GM21447 (cell line): ENCODE measurements at regions not wholly inside any gene's neighbourhood (a gene's known extent, or its start where the extent isn't known, plus 50 kb on each side); places are given as distances from the start of the nearest gene placed in this dataset.
"Not testable (repeated sequence)": the region's sequence is repeated elsewhere in the genome, so short reads cannot be mapped to it uniquely, and the experiment has no call there.

Source experiments
- ATAC-seq: cut with Tn5 transposase; IDR thresholded peaks from one replicate; pipeline ENCODE4 v1.9.1; 2021; ENCODE audit not compliant: unreplicated experiment

- no peak for ATAC-seq
Observed at GRCh38 chr13:43946281-43946680, 66.6 kb downstream of the LACC1 start.

DNA sequence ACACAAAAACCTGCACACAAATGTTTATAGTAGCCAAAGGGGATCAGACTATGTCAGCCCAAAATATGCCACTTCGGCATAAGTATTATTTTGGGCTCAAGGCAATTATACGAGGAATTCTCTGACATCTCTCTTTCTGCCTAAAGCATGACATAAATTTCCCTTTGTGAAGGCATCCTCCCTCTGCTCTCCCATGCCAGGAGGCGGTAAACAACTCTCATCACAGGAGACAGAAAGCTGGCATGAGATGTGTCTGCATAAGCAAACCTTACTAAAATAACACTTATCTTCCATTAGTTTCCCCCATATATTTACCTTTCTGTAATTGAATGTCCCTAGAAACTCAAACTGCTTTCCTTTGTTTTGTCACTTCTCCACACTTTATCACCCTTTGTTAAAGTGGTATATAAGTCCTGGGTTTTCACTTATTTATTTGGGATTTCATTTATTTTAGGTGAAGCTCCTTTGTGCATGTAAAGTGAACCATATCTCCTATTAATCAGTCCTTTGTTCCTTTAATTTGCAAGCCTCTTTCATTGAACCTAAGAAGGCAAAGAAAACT is 68.3 kb downstream of the LACC1 start:
- ATAC-seq: no peak

DNA sequence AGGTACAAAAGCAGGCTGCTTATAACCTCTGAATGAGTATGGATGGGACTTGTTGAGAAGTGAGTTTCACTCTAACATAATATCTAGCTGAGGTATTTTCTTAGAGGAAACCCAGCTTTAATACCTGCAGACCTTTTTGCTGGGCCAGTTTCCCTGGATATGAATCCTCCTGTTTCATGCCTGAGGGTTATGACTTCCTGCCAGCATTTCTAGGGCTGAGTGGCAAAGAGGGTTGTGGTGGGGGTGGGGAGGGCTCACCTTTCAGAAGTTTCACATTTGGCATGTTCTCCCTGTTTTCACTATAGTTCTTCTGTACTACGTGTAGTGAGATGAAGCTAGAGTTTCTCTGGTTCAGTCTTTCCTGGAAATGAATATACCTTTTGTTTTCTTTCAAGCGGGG is 73.7 kb downstream of the LACC1 start:
- no peak for ATAC-seq

DNA sequence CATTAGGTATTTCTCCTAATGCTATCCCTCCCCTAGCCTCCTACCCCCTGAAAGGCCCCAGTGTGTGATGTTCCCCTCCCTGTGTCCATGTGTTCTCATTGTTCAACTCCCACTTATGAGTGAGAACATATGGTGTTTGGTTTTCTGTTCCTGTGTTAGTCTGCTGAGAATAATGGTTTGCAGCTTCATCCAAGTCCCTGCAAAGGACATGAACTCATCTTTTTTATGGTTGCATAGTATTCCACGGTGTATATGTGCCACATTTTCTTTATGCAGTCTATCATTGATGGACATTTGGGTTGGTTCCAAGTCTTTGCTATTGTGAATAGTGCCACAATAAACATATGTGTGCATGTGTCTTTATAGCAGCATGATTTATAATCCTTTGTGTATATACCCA is 77.3 kb downstream of the LACC1 start:
- not testable (repeated sequence) for ATAC-seq

DNA sequence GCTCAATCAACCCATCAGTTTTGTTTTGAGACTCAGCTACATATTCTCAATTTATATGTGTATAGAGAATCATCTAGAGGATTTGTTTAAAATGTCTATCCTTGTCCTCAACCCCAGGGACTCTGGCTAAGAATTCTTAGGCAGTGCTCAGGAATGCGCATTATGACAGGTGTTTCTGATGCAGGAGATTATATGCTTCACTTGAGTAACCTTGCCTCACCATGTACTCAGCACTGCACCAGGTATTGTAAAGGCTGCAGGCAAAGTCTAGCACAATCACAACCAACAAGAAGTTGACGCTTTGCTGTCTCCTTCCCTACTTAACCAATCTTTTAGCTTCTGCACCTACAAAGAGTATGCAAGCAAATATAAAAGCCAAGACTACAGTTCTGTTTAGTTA is 79.6 kb downstream of the LACC1 start:
- no peak for ATAC-seq

GRCh38 chr13:43961909-43962308 is 82.2 kb downstream of the LACC1 start:
- ATAC-seq: no peak

DNA sequence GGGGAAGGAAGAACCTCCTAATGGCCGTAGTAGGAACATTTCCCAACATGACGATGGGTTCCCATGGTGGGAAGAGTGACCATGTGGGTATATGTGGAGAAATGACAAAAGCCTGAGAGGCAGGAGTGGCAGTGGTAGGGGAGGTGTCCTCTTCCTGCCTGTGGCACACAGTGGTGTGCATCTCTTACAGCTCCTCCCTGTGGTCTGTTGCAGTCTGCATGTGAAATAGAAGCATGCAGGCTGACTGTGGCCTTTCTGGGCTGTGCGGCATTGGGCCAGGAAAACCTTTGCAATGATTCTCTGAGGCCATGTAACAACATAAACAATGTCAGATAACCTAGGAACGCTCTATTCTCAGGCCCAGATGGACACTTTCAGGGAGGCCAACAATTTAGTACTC is 84.0 kb downstream of the LACC1 start:
- ATAC-seq: no peak

DNA sequence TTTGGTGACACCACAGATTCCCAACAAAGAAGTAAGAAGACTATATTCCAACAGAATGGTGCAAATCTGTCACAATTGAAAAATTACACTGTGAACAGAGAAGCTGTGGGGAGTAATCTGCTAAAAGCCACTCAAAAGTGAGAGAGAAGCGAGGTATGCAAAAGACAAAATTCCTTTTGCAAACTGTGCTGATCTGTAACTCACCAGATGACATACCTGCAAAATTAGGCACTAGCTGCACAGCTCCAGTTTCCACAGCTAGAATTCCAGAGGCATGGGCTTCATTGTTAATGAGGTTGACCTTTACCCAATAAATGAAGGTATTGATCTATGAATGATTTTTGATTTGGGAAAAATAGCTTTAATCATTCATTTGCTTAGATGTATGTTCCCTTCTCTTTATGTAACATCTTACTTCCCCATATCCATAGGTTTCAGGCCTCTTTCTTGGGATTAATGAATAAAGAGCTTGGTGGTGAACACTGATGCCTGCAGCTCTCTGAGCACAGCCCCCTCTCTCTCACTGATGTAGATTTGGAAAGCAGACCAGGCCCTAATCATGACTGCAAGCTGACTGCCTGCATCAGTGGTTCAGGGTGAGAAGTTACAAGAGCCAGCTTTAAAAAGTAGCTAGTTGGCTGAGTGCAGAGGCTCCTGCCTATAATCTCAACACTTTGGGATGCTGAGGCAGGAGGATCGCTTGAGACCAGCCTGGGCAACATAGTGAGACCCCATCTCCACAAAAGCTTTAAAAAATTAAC is 85.2 kb downstream of the LACC1 start:
- no peak for ATAC-seq

DNA sequence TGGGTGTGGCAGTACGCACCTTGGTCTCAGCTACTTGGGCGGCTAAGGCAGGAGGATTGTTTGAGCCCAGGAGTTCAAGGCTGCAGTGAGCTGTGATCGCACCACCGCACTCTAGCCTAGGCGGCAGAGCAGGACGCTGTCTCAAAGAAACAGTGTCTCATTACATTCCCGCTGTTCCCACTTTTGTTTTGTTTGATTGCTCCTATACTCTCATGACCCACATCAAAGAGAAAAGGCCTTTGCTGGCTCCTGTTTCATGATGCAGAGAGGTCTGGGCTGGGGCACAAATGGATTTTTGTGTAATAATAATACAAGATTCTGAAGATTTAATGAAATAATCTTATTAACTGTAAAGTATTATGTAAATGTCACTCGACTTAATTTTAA is 85.7 kb downstream of the LACC1 start:
- no peak for ATAC-seq

- not testable (repeated sequence) for ATAC-seq
Observed at GRCh38 chr13:43968251-43968942, 88.7 kb downstream of the LACC1 start.

GRCh38 chr13:43968943-43969690 is 89.4 kb downstream of the LACC1 start:
- not testable (repeated sequence) for ATAC-seq

DNA sequence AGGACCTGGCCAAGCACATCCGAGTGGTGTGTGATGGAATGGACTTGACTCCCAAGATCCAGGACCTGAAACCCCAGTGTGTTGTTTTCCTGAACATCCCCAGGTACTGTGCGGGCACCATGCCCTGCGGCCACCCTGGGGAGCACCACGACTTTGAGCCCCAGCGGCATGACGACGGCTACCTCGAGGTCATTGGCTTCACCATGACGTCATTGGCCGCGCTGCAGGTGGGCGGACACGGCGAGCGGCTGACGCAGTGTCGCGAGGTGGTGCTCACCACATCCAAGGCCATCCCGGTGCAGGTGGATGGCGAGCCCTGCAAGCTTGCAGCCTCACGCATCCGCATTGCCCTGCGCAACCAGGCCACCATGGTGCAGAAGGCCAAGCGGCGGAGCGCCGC is 90.2 kb downstream of the LACC1 start:
- not testable (repeated sequence) for ATAC-seq

- not testable (repeated sequence) for ATAC-seq
Observed at GRCh38 chr13:43970520-43971242, 91.0 kb downstream of the LACC1 start.

DNA sequence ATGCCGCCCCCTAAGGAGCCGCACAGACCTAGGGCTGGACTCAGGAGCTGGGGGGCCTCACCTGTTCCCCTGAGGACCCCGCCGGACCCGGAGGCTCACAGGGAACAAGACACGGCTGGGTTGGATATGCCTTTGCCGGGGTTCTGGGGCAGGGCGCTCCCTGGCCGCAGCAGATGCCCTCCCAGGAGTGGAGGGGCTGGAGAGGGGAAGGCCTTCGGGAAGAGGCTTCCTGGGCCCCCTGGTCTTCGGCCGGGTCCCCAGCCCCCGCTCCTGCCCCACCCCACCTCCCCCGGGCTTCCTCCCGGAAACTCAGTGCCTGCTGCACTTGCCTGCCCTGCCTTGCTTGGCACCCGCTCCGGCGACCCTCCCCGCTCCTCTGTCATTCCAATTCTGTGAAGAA is 91.6 kb downstream of the LACC1 start:
- ATAC-seq: not testable (repeated sequence)

GRCh38 chr13:43977911-43978310 is 98.2 kb downstream of the LACC1 start:
- no peak for ATAC-seq

DNA sequence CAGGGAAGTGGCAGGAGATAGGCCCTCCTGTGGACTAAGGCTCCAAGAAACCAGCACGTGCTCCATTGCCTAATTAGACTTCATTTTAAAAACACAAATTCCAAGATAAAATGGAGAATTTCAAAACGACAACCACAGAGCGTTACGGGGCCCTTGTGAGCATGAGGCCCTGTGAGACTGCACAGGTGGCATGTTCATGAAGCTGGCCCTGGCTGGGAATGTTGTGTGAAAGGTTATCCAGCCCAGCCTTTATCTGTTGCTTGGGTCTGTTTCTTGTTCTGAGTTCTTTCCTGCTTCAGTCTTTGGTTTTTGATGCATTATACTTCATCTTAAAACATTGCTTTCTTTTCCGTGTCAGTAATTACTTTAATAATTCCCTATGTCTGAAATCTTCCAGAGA is 99.0 kb downstream of the LACC1 start:
- ATAC-seq: no peak

GRCh38 chr13:43979492-43979891 is 99.8 kb downstream of the LACC1 start:
- ATAC-seq: no peak

DNA sequence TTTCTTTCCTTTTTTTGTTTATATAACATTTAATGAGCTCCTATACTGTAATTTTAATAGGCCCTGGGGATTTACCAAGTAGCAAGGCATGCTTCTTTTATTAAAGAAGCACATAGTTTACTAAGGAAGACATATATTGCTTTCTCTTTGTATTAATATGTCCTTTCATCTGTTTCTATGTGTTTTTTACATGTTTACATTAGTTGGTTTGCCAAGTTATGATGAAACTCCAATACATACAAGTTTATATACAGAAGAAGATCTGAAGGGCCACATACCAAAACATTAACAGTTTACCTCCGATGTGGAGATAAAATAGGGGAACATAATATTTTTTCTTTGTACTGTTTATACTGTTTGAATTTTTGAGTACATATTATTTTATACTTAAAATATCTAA is 100.9 kb downstream of the LACC1 start:
- ATAC-seq: no peak

DNA sequence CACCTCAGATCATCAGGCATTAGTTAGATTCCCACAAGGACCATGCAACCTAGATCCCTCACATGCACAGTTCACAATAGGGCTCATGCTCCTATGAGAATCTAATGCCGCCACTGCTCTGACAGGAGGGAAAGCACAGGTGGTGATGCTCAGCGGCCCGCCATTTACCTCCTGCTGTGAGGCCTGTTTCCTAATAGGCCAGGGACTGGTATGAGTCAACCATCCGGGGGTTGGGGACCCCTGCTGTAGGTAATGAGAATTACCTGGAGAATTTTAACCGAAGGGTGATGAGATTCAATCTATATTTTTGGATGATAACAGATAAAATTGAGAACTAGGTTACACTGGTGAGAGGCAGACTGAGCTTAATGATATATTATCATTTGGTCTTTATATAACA is 101.4 kb downstream of the LACC1 start:
- no peak for ATAC-seq

DNA sequence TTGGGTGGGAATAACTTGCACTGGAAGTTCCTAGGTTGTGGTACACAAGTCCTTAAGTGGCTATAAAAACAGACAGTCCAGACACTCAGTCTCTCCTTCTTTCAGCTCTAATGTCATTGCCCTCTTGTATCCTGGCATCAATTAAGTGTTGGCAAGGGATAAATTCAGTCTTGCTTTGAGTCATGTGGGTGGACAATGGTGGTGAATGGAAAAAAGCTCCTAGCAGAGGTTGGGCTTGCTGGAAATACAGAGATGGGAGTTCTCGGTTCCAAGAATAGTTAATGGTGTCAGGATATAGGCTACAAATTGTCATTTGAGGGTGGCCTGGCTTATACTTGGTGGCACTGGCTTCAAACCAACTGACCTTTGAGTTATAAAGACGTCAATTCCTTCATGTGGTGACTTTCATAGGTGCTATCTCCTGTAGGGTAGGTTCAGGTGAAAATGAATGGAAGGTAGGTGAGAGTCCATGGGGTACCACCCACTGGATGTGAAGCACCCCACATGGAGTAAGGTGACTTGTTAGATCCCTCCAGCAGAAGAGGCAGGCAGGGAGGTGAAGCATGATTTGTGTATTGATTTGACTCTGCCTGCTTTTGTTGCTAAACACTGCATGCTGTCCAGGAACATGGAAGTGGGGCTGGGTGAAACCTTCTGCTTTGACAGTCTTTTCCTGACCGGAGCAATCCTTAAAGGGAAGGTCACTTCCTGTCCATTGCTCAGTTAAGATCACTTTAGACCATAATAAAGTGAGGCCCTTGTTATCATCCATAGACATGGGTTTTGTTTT is 102.0 kb downstream of the LACC1 start:
- no peak for ATAC-seq
